Erythroblast (primary cell): ENCODE measurements at regions not wholly inside any gene's neighbourhood (a gene's known extent, or its start where the extent isn't known, plus 50 kb on each side); places are given as distances from the start of the nearest gene placed in this dataset.

Experiments used
- GATA1 ChIP-seq: IDR thresholded peaks from 2 replicates; pipeline ENCODE4 v1.6.1; 2011; ENCODE audit warnings: low read depth, mild to moderate bottlenecking, control low read depth, low read length, moderate library complexity
- POLR2A ChIP-seq: IDR thresholded peaks from 2 replicates; pipeline ENCODE4 v1.6.1; 2011; ENCODE audit warnings: mild to moderate bottlenecking, low read length

DNA sequence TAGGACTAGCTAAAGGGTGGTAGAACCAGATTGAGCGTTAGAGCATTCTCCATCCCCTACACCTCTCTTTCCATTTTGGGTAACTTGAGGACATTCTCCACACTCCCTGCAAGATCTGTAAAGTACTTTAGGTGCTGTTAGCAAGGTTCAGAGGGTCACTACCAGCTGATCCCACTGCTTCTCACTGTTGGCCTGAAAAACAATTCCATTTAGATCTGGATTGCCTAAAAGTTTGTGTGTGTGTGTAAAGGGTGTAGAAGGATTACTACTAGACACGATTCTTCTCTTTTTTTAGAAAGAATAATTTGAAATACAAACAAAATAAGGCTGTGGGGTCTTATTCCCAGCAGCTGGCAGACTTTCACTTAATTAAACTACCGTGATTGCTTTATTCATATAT, 95.1 kb upstream of the TMEM178A start:
- TF ChIP-seq POLR2A (no peak), GATA1 (no peak)
